Suppressor macrophage treated with lipopolysaccharide for 4 hours (primary cell): ENCODE measurements at regions not wholly inside any gene's neighbourhood (a gene's known extent, or its start where the extent isn't known, plus 50 kb on each side); places are given as distances from the start of the nearest gene placed in this dataset.
"Not testable (repeated sequence)": the region's sequence is repeated elsewhere in the genome, so short reads cannot be mapped to it uniquely, and the experiment has no call there.

ENCODE experiments used
- DNase-seq: peaks from one replicate; pipeline ENCODE4 v3.0.0-alpha.2; 2020

- DNase-seq = no peak
Observed at GRCh38 chr15:98530570-98530969, 117.8 kb upstream of the IGF1R start.

GRCh38 chr15:98532063-98532462 lies 116.3 kb upstream of the IGF1R start:
- no peak for DNase-seq

GRCh38 chr15:98536976-98537375 lies 111.4 kb upstream of the IGF1R start:
- no peak for DNase-seq

DNA sequence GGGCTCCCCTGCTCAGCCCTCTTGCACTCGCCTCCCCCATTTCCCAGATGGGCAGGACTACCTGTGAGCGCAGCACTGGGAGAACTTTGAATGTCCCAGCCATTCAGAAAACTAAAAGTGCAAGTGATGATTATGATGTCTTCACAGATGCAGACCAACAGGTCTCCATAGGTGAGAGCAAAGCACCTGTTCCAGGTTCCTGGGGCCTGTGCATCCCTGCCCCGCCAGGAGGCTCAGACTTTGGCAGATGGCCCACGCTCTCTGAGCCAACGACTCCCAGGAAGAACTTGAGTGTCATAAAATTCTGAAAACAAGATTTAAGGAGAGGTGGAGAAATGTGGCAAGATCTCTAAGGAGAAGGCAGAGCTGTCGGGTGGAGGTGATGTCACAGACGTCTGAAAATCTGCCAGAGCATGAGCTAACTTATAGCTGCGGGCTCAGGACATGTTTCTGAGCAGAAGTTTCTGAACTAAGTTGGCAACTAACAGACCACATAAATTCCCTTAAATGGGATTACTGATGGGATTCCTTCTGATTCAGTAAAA lies 110.8 kb upstream of the IGF1R start:
- DNase-seq = no peak

GRCh38 chr15:98541519-98541918 lies 106.8 kb upstream of the IGF1R start:
- no peak for DNase-seq

- DNase-seq = no peak
Observed at GRCh38 chr15:98543237-98543636, 105.1 kb upstream of the IGF1R start.

GRCh38 chr15:98546329-98546728 lies 102.0 kb upstream of the IGF1R start:
- DNase-seq = no peak

- DNase-seq = peak; percentile 21
Observed at GRCh38 chr15:98547275-98547674, 101.1 kb upstream of the IGF1R start.

GRCh38 chr15:98547741-98548138 lies 100.6 kb upstream of the IGF1R start:
- DNase-seq = peak; percentile 74

DNA sequence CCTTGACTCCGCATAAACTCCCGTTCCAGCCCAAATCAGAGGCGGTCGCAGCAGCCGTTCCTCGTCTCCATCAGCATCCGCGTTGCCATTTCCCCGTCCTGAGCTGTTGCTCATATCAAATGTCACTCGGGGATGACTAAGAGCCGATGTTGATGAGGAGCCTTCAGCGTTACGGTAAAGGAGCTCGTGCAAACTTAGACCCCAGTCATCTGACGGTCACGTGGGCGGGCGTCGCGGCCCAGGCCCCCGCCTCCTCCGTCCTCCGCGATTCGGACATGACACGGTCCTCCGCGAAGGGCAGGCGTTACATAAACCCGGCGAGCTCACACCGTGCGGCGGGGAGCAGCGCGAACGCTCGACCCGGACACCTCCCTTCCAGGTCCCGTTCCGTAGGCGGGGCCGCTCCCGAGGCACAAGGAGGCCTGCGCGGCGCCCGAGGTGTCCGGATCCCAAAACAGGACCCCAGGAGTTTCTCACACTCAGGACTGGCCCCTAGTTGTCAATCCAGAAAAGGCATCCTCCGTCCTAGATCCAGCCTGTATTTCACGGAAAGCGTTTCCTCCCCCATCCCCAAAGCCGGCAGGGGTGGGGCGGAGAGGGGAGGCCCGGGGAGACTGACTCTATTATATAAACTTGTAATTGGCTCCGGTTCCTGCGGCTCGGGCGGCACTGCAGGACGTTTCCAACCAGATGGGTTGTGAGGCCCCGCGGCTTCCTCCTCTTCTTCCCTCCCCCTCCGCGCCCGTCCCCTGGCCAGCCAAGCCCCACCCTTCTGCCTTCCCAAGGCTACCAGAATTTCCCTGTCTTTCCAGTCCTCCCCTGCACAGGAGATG lies 100.0 kb upstream of the IGF1R start:
- DNase-seq = peak; percentile 91

- DNase-seq = no peak
Observed at GRCh38 chr15:98549003-98549402, 99.3 kb upstream of the IGF1R start.

GRCh38 chr15:98549741-98550140 lies 98.6 kb upstream of the IGF1R start:
- no peak for DNase-seq

DNA sequence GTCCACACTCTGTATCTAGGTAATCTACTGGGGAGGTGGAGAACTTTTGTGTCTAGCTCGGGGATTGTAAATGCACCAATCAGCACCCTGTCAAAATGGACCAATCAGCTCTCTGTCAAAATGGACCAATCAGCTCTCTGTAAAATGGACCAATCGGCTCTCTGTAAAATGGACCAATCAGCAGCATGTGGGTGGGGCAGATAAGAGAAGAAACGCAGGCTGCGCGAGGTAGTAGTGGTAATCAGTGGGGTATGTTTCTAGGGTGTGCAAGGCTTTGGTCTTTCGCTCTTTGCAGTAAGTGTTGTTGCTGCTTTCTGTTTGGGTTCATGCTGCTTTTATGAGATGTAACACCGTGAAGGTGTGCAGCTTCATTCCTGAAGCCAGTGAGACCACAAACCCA lies 98.0 kb upstream of the IGF1R start:
- DNase-seq = not testable (repeated sequence)

- DNase-seq = no peak
Observed at GRCh38 chr15:98551936-98552562, 96.3 kb upstream of the IGF1R start.

GRCh38 chr15:98554272-98555172 lies 93.8 kb upstream of the IGF1R start:
- no peak for DNase-seq

DNA sequence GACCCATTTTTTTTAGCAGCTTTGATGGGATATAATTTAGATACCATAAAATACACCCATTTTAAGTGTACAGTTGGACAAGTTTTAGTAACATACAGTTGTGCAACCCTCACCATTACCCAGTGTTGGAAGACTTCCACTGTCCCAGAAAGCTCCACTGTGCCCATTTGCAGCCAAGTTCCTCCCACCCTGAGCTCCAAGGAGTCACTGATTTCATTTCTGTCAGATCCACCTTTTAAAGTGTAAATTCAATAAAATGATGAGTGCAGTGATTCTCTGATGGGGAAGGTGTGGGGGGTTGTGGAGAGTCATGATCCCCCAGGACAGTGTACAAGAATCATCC lies 93.2 kb upstream of the IGF1R start:
- DNase-seq = no peak

DNA sequence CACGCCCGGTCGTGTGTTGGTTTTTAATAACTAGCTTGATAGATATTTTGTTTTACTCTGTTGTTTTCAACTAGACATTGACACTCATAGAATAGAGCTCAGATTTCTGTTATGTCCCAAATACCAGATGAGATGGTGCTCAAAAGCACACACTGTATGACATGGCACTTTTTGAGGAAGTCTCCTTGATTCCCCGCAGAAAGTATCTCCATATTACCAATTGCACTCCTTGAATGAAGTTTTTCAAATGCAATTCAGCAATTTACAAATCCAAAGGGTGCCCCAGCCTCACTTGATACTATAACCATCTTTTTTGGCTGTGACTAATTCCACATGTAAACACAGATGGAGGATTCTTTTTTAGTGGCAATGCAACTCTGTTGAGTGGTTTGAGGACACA lies 92.0 kb upstream of the IGF1R start:
- no peak for DNase-seq

- no peak for DNase-seq
Observed at GRCh38 chr15:98560338-98560737, 88.0 kb upstream of the IGF1R start.

GRCh38 chr15:98561169-98561941 lies 87.0 kb upstream of the IGF1R start:
- no peak for DNase-seq

DNA sequence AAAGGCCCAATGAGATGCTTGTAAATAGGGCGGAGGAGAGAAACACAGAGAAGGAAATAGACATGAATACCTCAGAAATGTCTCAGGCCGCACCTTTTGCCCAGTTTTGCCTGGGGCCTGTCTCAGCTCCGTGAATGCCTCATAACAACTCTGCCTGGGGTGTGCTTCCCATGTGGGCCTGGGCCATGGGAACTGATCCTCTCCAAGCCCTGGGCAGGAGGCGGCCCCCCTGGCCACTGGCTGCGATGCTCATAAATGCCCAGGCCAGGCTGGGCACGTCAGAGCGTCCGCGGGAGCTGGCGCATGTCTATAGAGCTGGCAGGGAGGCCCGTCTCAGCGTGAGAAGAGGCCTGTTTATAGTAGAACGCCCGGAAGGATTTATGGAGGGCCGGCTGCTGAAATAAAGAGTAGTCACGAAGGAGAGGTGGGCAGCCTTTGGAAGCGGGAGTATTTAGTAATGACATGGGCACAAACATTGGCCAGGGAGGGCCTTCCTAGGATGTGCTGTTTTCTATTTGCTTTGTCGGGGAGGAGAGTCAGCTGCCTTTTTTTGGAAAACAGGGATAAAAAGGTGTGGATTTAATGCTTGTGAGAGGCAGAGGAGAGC lies 85.9 kb upstream of the IGF1R start:
- no peak for DNase-seq

DNA sequence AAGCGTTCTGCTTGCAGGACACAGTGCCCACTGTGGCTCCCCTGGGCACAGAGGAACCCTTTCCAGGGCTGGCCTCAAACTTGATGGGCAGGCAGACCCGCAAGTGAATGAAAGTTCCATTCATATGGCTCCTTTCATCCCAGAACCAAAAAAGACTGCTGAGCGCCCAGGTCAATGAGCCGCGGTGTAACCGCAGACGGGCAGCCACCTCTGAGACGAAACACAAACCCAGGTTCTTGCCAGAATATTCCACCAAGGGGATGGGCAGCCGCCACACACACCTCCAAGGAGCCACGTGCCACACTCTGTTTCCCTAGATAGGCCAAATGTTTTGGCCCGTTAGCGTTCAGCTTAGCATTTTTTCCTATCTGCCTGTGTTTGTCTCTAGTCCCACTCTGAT lies 82.8 kb upstream of the IGF1R start:
- no peak for DNase-seq

GRCh38 chr15:98567951-98568350 lies 80.4 kb upstream of the IGF1R start:
- DNase-seq = no peak
